GM23248 (cell line): ENCODE measurements at regions not wholly inside any gene's neighbourhood (a gene's known extent, or its start where the extent isn't known, plus 50 kb on each side); places are given as distances from the start of the nearest gene placed in this dataset.

ENCODE experiments used
- EZH2 ChIP-seq: fragments of 200-600 bp; sonication (generic); IDR thresholded peaks from 2 replicates; pipeline ENCODE4 v1.6.1; 2018; ENCODE audit warnings: antibody characterized with exemption, mild to moderate bottlenecking; ENCODE audit not compliant: insufficient read depth, poor library complexity, severe bottlenecking
- EZH2phosphoT487 ChIP-seq: fragments of 200-600 bp; sonication (generic); IDR thresholded peaks from 2 replicates; pipeline ENCODE4 v1.6.1; 2018; ENCODE audit warnings: antibody characterized with exemption, moderate library complexity, mild to moderate bottlenecking, low read depth; ENCODE audit not compliant: insufficient read depth

DNA sequence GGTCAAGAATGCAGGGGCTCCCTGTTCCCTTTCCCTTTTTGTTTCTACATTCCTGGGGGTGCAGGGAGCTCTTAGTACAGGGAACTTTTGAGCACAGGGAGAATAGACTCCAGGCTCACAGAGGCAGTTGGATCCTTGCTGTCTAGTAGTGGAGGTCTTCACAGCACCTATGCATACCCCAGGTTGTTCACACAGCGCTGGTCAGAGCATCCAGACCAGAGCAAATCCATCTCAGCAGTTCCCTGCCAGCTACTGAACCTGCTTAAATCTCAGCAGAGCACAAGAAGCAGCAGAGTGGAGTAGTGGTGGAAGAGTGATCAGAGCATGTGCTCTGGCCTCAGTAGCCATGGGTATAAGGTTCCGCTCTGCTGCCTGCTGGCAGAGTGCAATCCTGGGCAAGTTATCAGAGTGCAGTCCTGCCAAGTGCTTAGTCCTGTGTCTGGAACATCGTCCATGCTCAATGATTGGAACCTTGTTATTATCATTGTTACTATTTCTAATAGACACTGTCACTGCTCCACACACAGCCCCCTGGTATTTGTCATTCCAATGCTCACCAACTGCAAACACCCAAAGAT, 220.4 kb downstream of the CBLN1 start:
- TF ChIP-seq EZH2phosphoT487 (no peak), EZH2 (no peak)
